IMR-90 (cell line): ENCODE measurements at regions not wholly inside any gene's neighbourhood (a gene's known extent, or its start where the extent isn't known, plus 50 kb on each side); places are given as distances from the start of the nearest gene placed in this dataset.

Source experiments
- ATAC-seq: fragments of 200-7000 bp; cut with Tn5 transposase; 2 replicates; pipeline ENCODE4 v1.9.1; 2020; ENCODE audit warnings: low read depth, mild to moderate bottlenecking, moderate library complexity
- BruUV-seq: library from RNA; stranded (reverse); fragments of 400-500 nt; replicated peaks from 2 replicates; lab custom pipeline; 2021; lab: Mats Ljungman, UMichigan
- CTCF ChIA-PET: fragments of 300-600 bp; formaldehyde crosslinking; extraction: SDS; loops from one replicate; lab custom pipeline; 2021; ENCODE audit warnings: antibody characterized with exemption; lab: Yijun Ruan, JAX
- POLR2A ChIA-PET: fragments of 300-600 bp; sonication (Branson Sonifier 250); formaldehyde crosslinking; loops from one replicate; lab custom pipeline; 2022; ENCODE audit warnings: antibody characterized with exemption; ENCODE audit not compliant: unreplicated experiment; lab: Charles Lee
- DNase-seq: peaks from one replicate; pipeline ENCODE4 v3.0.0; 2013
- H2AFZ ChIP-seq: replicated peaks from 2 replicates; pipeline ENCODE3; 2013; ENCODE audit warnings: low read length, mild to moderate bottlenecking; ENCODE audit not compliant: poor library complexity
- H2AK5ac ChIP-seq: 2 replicates; pipeline ENCODE4 v1.6.1; 2013; ENCODE audit warnings: low read depth, low read length, inconsistent platforms
- H2AK9ac ChIP-seq: replicated peaks from 2 replicates; pipeline ENCODE3; 2013; ENCODE audit warnings: mild to moderate bottlenecking, low read depth, low read length, moderate library complexity; ENCODE audit not compliant: poor library complexity
- H2BK120ac ChIP-seq: 2 replicates; pipeline ENCODE4 v1.6.1; 2013; ENCODE audit warnings: low read depth, low read length, inconsistent platforms
- H2BK15ac ChIP-seq: 3 replicates; pipeline ENCODE4 v1.6.1; 2013; ENCODE audit warnings: low read depth, low read length, inconsistent platforms
- H2BK20ac ChIP-seq: 2 replicates; pipeline ENCODE4 v1.6.1; 2013; ENCODE audit warnings: low read depth, mild to moderate bottlenecking, inconsistent platforms, low read length, moderate library complexity
- H2BK5ac ChIP-seq: 2 replicates; pipeline ENCODE4 v1.6.1; 2013; ENCODE audit warnings: mild to moderate bottlenecking, low read depth, low read length, inconsistent platforms; ENCODE audit not compliant: poor library complexity, severe bottlenecking
- H3K14ac ChIP-seq: replicated peaks from 2 replicates; pipeline ENCODE4 v1.6.1; 2013; ENCODE audit warnings: low read depth, low read length, inconsistent platforms
- H3K18ac ChIP-seq: 2 replicates; pipeline ENCODE4 v1.6.1; 2013; ENCODE audit warnings: low read depth, low read length, control low read depth
- H3K23ac ChIP-seq: 2 replicates; pipeline ENCODE4 v1.6.1; 2013; ENCODE audit warnings: low read depth, low read length, inconsistent platforms
- H3K27ac ChIP-seq: 2 replicates; pipeline ENCODE4 v1.5.1; 2013; ENCODE audit warnings: mild to moderate bottlenecking, control low read depth, low read length; ENCODE audit not compliant: insufficient read depth
- H3K27me3 ChIP-seq: 2 replicates; pipeline ENCODE4 v1.6.1; 2013; ENCODE audit warnings: low read length; ENCODE audit not compliant: control insufficient read depth, insufficient read depth
- H3K36me3 ChIP-seq: 2 replicates; pipeline ENCODE4 v1.6.1; 2013; ENCODE audit warnings: low read length, mixed read lengths; ENCODE audit not compliant: control insufficient read depth, insufficient read depth
- H3K4ac ChIP-seq: 2 replicates; pipeline ENCODE4 v1.6.1; 2013; ENCODE audit warnings: low read depth, low read length, inconsistent platforms
- H3K4me1 ChIP-seq: 2 replicates; pipeline ENCODE4 v1.6.1; 2013; ENCODE audit warnings: low read length, mixed read lengths; ENCODE audit not compliant: control insufficient read depth, insufficient read depth
- H3K4me2 ChIP-seq: 2 replicates; pipeline ENCODE4 v1.6.1; 2013; ENCODE audit warnings: low read depth, mild to moderate bottlenecking, control low read depth, low read length, moderate library complexity
- H3K4me3 ChIP-seq: 2 replicates; pipeline ENCODE4 v1.5.1; 2013; ENCODE audit warnings: low read depth, mild to moderate bottlenecking, control low read depth, low read length, moderate library complexity; ENCODE audit not compliant: insufficient read depth
- H3K56ac ChIP-seq: 2 replicates; pipeline ENCODE4 v1.6.1; 2013; ENCODE audit warnings: low read length, inconsistent platforms; ENCODE audit not compliant: insufficient read depth; ENCODE audit errors: extremely low read depth
- H3K79me1 ChIP-seq, 2 experiments: 2 replicates each; pipeline ENCODE4 v1.6.1; 2013; ENCODE audit warnings: low read length in 2 of 2, inconsistent platforms in 1 of 2, low read depth in 1 of 2
- H3K9ac ChIP-seq: 2 replicates; pipeline ENCODE4 v1.6.1; 2013; ENCODE audit warnings: low read depth, low read length, control low read depth
- H3K9me1 ChIP-seq: 2 replicates; pipeline ENCODE4 v1.6.1; 2013; ENCODE audit warnings: low read length, inconsistent platforms; ENCODE audit not compliant: insufficient read depth
- H3K9me3 ChIP-seq: 2 replicates; pipeline ENCODE4 v1.6.1; 2013; ENCODE audit warnings: low read length; ENCODE audit not compliant: control insufficient read depth, insufficient read depth
- H4K20me1 ChIP-seq: 2 replicates; pipeline ENCODE4 v1.6.1; 2013; ENCODE audit warnings: low read length, inconsistent platforms; ENCODE audit not compliant: insufficient read depth
- H4K5ac ChIP-seq: 2 replicates; pipeline ENCODE4 v1.6.1; 2013; ENCODE audit warnings: mild to moderate bottlenecking, low read depth, low read length, control low read depth
- H4K8ac ChIP-seq, 2 experiments: 2 replicates each; pipeline ENCODE4 v1.6.1; 2013; ENCODE audit warnings: low read depth in 2 of 2, low read length in 2 of 2, control low read depth in 1 of 2, inconsistent platforms in 1 of 2
- H4K91ac ChIP-seq: 2 replicates; pipeline ENCODE4 v1.6.1; 2013; ENCODE audit warnings: low read depth, low read length, inconsistent platforms; ENCODE audit not compliant: insufficient read depth
- BHLHE40 ChIP-seq: fragments of 150-350 bp; IDR thresholded peaks from 2 replicates; pipeline ENCODE4 v1.6.1; 2016; ENCODE audit warnings: mild to moderate bottlenecking, low read depth, low read length
- CHD1 ChIP-seq: IDR thresholded peaks from 2 replicates; pipeline ENCODE4 v1.6.1; 2012; ENCODE audit warnings: low read depth, low read length, improper control_type of control experiment
- FOS ChIP-seq: fragments of 150-350 bp; IDR thresholded peaks from 2 replicates; pipeline ENCODE4 v1.6.1; 2016; ENCODE audit warnings: low read depth, low read length
- MAFK ChIP-seq: IDR thresholded peaks from 2 replicates; pipeline ENCODE4 v1.6.1; 2012; ENCODE audit warnings: low read depth, low read length, improper control_type of control experiment
- MAZ ChIP-seq: IDR thresholded peaks from 2 replicates; pipeline ENCODE4 v1.6.1; 2012; ENCODE audit warnings: low read depth, mild to moderate bottlenecking, low read length, improper control_type of control experiment, moderate library complexity, borderline replicate concordance
- MXI1 ChIP-seq: IDR thresholded peaks from 2 replicates; pipeline ENCODE4 v1.6.1; 2012; ENCODE audit warnings: low read depth, mild to moderate bottlenecking, low read length, moderate library complexity, borderline replicate concordance
- RAD21 ChIP-seq: IDR thresholded peaks from 2 replicates; pipeline ENCODE4 v1.6.1; 2012; ENCODE audit warnings: low read length, improper control_type of control experiment
- RCOR1 ChIP-seq: IDR thresholded peaks from 2 replicates; pipeline ENCODE4 v1.6.1; 2012; ENCODE audit warnings: mild to moderate bottlenecking, low read length, improper control_type of control experiment; ENCODE audit not compliant: insufficient replicate concordance
- RFX5 ChIP-seq: IDR thresholded peaks from 2 replicates; pipeline ENCODE4 v1.8.0; 2012; ENCODE audit warnings: low read depth, mild to moderate bottlenecking, low read length, moderate library complexity
- SMC3 ChIP-seq: fragments of 150-350 bp; IDR thresholded peaks from 2 replicates; pipeline ENCODE4 v1.6.1; 2016; ENCODE audit warnings: low read depth, mild to moderate bottlenecking, antibody characterized with exemption, low read length, moderate library complexity
- WGBS, 2 experiments: methylation state at CpG; one replicate each; pipeline versions ENCODE4 v1.1.5 to v1.1.7; 2013; ENCODE audit warnings: missing lambda C conversion rate in 2 of 2; ENCODE audit not compliant: insufficient read length in 1 of 2; ENCODE audit errors: extremely low coverage in 2 of 2; 5-methylcytosine and 5-hydroxymethylcytosine counted together
- dilution Hi-C: fragments of 300-500 bp; cut with HindIII; formaldehyde crosslinking; loops from one replicate; pipeline ENCODE4 v1.14.3; 2018; ENCODE audit warnings: low sequenced_read_pairs; ENCODE audit not compliant: unreplicated experiment
- in situ Hi-C: fragments of 300-500 bp; cut with MboI; formaldehyde crosslinking; loops from 3 replicates; pipeline ENCODE4 v1.14.3; 2019; ENCODE audit warnings: low sequenced_read_pairs, inconsistent platforms, mixed read lengths
- intact Hi-C: fragments of 100-400 bp; cut with micrococcal nuclease; formaldehyde crosslinking; loops from 2 replicates; pipeline ENCODE4 v1.10.0; 2022
- TF ChIP-seq, protein P1 (sequence below): fragments of 150-350 bp; IDR thresholded peaks from 2 replicates; pipeline ENCODE4 v1.6.1; 2017; ENCODE audit warnings: mild to moderate bottlenecking, antibody characterized with exemption, low read length, low read depth
- TF ChIP-seq, protein P2 (sequence below): fragments of 150-350 bp; IDR thresholded peaks from 2 replicates; pipeline ENCODE4 v1.6.1; 2016; ENCODE audit warnings: low read depth, mild to moderate bottlenecking, low read length, moderate library complexity, borderline replicate concordance

GRCh38 chr2:217478831-217479455, 523.9 kb downstream of the TNS1 start:
- DNase-seq: no peak
- Histone ChIP-seq H2BK5ac (no peak overlapping the region), H2AFZ (no peak overlapping the region), H3K4me2 (no peak overlapping the region), H3K4ac (no peak overlapping the region), H3K23ac (no peak overlapping the region), H3K9ac (no peak overlapping the region), H2BK20ac (no peak overlapping the region), H3K4me3 (no peak overlapping the region), H3K79me1 (no peaks in the 10 kb centered on the region), H3K4me1 (peaks cover 5% of the 10 kb centered on the region), H3K36me3 (no peaks in the 10 kb centered on the region), H3K27me3 (no peaks in the 10 kb centered on the region), H3K18ac (no peak overlapping the region), H3K9me3 (no peaks in the 10 kb centered on the region), H3K9me1 (no peaks in the 10 kb centered on the region), H4K20me1 (no peaks in the 10 kb centered on the region), H4K5ac (no peak overlapping the region), H4K8ac (no peak overlapping the region), H3K14ac (no peak overlapping the region), H4K91ac (no peak overlapping the region), H2AK5ac (no peak overlapping the region), H2AK9ac (no peak overlapping the region), H2BK15ac (no peak overlapping the region), H3K27ac (no peak overlapping the region), H2BK120ac (no peak overlapping the region), H3K56ac (no peak overlapping the region)
- intact Hi-C loops (no loop called here), dilution Hi-C loops (no loop called here), in situ Hi-C loops (no loop called here)
- POLR2A ChIA-PET: no interaction called here
- TF ChIP-seq RAD21: no peak
- TF ChIP-seq RCOR1: no peak
- TF ChIP-seq, protein P1, sequence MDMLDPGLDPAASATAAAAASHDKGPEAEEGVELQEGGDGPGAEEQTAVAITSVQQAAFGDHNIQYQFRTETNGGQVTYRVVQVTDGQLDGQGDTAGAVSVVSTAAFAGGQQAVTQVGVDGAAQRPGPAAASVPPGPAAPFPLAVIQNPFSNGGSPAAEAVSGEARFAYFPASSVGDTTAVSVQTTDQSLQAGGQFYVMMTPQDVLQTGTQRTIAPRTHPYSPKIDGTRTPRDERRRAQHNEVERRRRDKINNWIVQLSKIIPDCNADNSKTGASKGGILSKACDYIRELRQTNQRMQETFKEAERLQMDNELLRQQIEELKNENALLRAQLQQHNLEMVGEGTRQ: no peak
- TF ChIP-seq CHD1: no peak
- TF ChIP-seq RFX5: no peak
- no peak for TF ChIP-seq SMC3
- TF ChIP-seq MAZ: no peak
- no peak for TF ChIP-seq BHLHE40
- TF ChIP-seq, protein P2, sequence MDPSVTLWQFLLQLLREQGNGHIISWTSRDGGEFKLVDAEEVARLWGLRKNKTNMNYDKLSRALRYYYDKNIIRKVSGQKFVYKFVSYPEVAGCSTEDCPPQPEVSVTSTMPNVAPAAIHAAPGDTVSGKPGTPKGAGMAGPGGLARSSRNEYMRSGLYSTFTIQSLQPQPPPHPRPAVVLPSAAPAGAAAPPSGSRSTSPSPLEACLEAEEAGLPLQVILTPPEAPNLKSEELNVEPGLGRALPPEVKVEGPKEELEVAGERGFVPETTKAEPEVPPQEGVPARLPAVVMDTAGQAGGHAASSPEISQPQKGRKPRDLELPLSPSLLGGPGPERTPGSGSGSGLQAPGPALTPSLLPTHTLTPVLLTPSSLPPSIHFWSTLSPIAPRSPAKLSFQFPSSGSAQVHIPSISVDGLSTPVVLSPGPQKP: no peak
- TF ChIP-seq MXI1: no peak
- no peak for TF ChIP-seq FOS
- TF ChIP-seq MAFK: no peak
- no TSS peak for BruUV-seq
- 89% methylated on average over 5 of the region's 9 CpGs; no CpG with 5 or more reads in 1 of the 2 experiments for WGBS, 2 experiments
- CTCF ChIA-PET: interaction anchor here (0.6 kb wide), 1 partner anchor 24 kb away, joined by 3 read pairs; no protein-coding TSS in a partner anchor
- ATAC-seq: no peak
